SIG-M5 treated with dmso at 0.1 percent for 504 hours (cell line): ENCODE measurements at regions not wholly inside any gene's neighbourhood (a gene's known extent, or its start where the extent isn't known, plus 50 kb on each side); places are given as distances from the start of the nearest gene placed in this dataset.

Source experiments
- DNase-seq: peaks from one replicate; lab custom pipeline; 2025; ENCODE audit not compliant: unreplicated experiment; lab: John Stamatoyannopoulos, UW

GRCh38 chr15:98583771-98584430, 64.4 kb upstream of the IGF1R start:
- DNase-seq: no peak

GRCh38 chr15:98586066-98586465, 62.3 kb upstream of the IGF1R start:
- DNase-seq: no peak

GRCh38 chr15:98592136-98592535, 56.2 kb upstream of the IGF1R start:
- no peak for DNase-seq

GRCh38 chr15:98596131-98596530, 52.2 kb upstream of the IGF1R start:
- no peak for DNase-seq

- DNase-seq: no peak
Observed at GRCh38 chr15:98596885-98597392, 51.4 kb upstream of the IGF1R start.

GRCh38 chr15:98597666-98598065, 50.7 kb upstream of the IGF1R start:
- DNase-seq: no peak
